Body of pancreas (tissue), 4 donors: ENCODE measurements at regions not wholly inside any gene's neighbourhood (a gene's known extent, or its start where the extent isn't known, plus 50 kb on each side); places are given as distances from the start of the nearest gene placed in this dataset.

Experiments
- POLR2A ChIP-seq, 3 donors: fragments of 450-650 bp; IDR thresholded peaks; one replicate each; pipeline ENCODE4 v1.6.1; 2016; ENCODE audit warnings: antibody characterized with exemption in 3 of 3, mild to moderate bottlenecking in 2 of 3
- TF ChIP-seq, protein P1 (sequence below), 7 experiments: fragments of 450-650 bp in 4 of 7; fragments of 200-600 bp in 3 of 7; sonication (generic) in 3 of 7; IDR thresholded peaks; one replicate each; pipeline ENCODE4 v1.5.1; 2016 to 2019; ENCODE audit warnings: antibody characterized with exemption in 7 of 7

DNA sequence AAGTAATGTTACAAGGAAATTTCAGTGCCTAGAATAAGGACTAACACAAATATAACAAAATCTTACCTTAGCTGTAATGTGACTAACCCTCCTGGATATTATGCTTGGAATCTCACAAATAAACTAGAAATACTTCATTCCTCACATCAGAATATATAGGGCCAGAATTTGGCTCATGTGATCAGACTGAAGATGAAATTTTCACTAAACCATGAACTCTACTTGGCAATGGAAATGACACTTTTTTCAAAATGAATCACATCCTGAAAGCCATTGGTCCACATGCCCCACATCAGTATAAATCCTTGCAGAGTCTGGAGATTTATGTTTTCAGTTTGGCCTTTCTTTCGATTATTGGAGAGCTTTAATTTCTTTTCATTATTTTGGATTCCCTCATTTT lies 227.8 kb downstream of the NRIP1 start:
- TF ChIP-seq, protein P1, sequence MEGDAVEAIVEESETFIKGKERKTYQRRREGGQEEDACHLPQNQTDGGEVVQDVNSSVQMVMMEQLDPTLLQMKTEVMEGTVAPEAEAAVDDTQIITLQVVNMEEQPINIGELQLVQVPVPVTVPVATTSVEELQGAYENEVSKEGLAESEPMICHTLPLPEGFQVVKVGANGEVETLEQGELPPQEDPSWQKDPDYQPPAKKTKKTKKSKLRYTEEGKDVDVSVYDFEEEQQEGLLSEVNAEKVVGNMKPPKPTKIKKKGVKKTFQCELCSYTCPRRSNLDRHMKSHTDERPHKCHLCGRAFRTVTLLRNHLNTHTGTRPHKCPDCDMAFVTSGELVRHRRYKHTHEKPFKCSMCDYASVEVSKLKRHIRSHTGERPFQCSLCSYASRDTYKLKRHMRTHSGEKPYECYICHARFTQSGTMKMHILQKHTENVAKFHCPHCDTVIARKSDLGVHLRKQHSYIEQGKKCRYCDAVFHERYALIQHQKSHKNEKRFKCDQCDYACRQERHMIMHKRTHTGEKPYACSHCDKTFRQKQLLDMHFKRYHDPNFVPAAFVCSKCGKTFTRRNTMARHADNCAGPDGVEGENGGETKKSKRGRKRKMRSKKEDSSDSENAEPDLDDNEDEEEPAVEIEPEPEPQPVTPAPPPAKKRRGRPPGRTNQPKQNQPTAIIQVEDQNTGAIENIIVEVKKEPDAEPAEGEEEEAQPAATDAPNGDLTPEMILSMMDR (IDR thresholded peaks at IDR 0.05) = no peak
- TF ChIP-seq POLR2A (IDR thresholded peaks at IDR 0.05) = no peak
